Sigmoid colon (tissue), 6 donors: ENCODE measurements at regions not wholly inside any gene's neighbourhood (a gene's known extent, or its start where the extent isn't known, plus 50 kb on each side); places are given as distances from the start of the nearest gene placed in this dataset.
A peak's percentile ranks its signal among the peaks of the same experiment; 100 is the strongest.
"Not testable (repeated sequence)": the region's sequence is repeated elsewhere in the genome, so short reads cannot be mapped to it uniquely, and the experiment has no call there.

Experiments
- DNase-seq: peaks from one replicate; pipeline ENCODE4 v3.0.0-alpha.2; 2019
- H3K27ac ChIP-seq, 4 donors: fragments of 200-600 bp; sonication (generic); one replicate each; pipeline ENCODE4 v1.5.1; 2016 to 2019; ENCODE audit warnings: mild to moderate bottlenecking in 1 of 4
- H3K27me3 ChIP-seq, 3 donors: fragments of 200-600 bp; sonication (generic); one replicate each; pipeline ENCODE4 v1.5.1; 2019; ENCODE audit warnings: mild to moderate bottlenecking in 1 of 3
- H3K36me3 ChIP-seq, 4 donors: fragments of 200-600 bp; sonication (generic); one replicate each; pipeline ENCODE4 v1.5.1; 2016 to 2019
- H3K4me1 ChIP-seq, 4 donors: fragments of 200-600 bp; sonication (generic); one replicate each; pipeline ENCODE4 v1.5.1; 2017 to 2019
- H3K4me3 ChIP-seq, 4 donors: fragments of 200-600 bp; sonication (generic); one replicate each; pipeline ENCODE4 v1.5.1; 2017 to 2019; ENCODE audit warnings: mild to moderate bottlenecking in 2 of 4, moderate library complexity in 1 of 4
- H3K9me3 ChIP-seq, 4 donors: fragments of 200-600 bp in 3 of 4; sonication (generic) in 3 of 4; one replicate each; pipeline versions ENCODE4 v1.5.1 to v1.6.1; 2013 to 2019
- CTCF ChIP-seq, 4 experiments: fragments of 450-650 bp in 3 of 4; fragments of 200-600 bp in 1 of 4; IDR thresholded peaks; one replicate each; pipeline ENCODE4 v1.5.1; 2016 to 2019; ENCODE audit warnings: antibody characterized with exemption in 4 of 4, mild to moderate bottlenecking in 3 of 4, moderate library complexity in 2 of 4
- EP300 ChIP-seq, 4 donors: sonication (generic); formaldehyde crosslinking; IDR thresholded peaks; one replicate each; pipeline ENCODE4 v1.6.1; 2017; ENCODE audit warnings: antibody characterized with exemption in 4 of 4
- POLR2A ChIP-seq, 2 donors: fragments of 450-650 bp; IDR thresholded peaks; one replicate each; pipeline ENCODE4 v1.6.1; 2016; ENCODE audit warnings: antibody characterized with exemption in 2 of 2, mild to moderate bottlenecking in 2 of 2, moderate library complexity in 2 of 2
- POLR2AphosphoS5 ChIP-seq, 4 donors: sonication (generic); formaldehyde crosslinking; IDR thresholded peaks; one replicate each; pipeline ENCODE4 v1.6.1; 2017; ENCODE audit warnings: antibody characterized with exemption in 4 of 4
- WGBS, 2 donors: extraction: QIAGEN DNeasy Blood & Tissue Kit; methylation state at CpG; one replicate each; pipeline ENCODE4 v1.1.7; 2013; 5-methylcytosine and 5-hydroxymethylcytosine counted together
- intact Hi-C: fragments of 100-400 bp; cut with DNase I; formaldehyde crosslinking; loops from one replicate; pipeline ENCODE4 v1.15.1; 2023
- donor health status: healthy with polysubstance abuse.
- donor health status: healthy.

- intact Hi-C loops = loop anchor here (5.0 to 10.0 kb wide), 5 partner anchors 172 to 861 kb away; partner anchors contain the start of genes CAB39L, LPAR6, NUDT15 and SETDB2
- no peak for DNase-seq
- Histone ChIP-seq H3K36me3 (no peaks in the 10 kb centered on the region), H3K4me1 (peaks cover 0 to 33% (median 28%) of the 10 kb centered on the region in 4 donors), H3K9me3 (no peaks in the 10 kb centered on the region), H3K4me3 (no peak overlapping the region), H3K27me3 (no peaks in the 10 kb centered on the region), H3K27ac (peak overlapping the region in 1 of 4 donors; percentile 2)
- no peak for TF ChIP-seq POLR2A (IDR thresholded peaks at IDR 0.05)
- no peak for TF ChIP-seq POLR2AphosphoS5 (IDR thresholded peaks at IDR 0.05)
- no peak for TF ChIP-seq CTCF (IDR thresholded peaks at IDR 0.05)
- no peak for TF ChIP-seq EP300 (IDR thresholded peaks at IDR 0.05)
- WGBS, 2 donors = 29 to 65% methylated on average over 3 of the region's 3 CpGs
These were observed 51.0 kb upstream of the RCBTB2 start for GRCh38 chr13:48583859-48584311.

GRCh38 chr13:48585456-48585840, 52.6 kb upstream of the RCBTB2 start:
- TF ChIP-seq EP300 (IDR thresholded peaks at IDR 0.05) = no peak
- TF ChIP-seq POLR2AphosphoS5 (IDR thresholded peaks at IDR 0.05) = peak in 2 of 4 donors; percentile 46 to 50
- no peak for DNase-seq
- H3K4me1 ChIP-seq = peaks cover 0 to 29% (median 28%) of the 10 kb centered on the region in 4 donors
- H3K9me3 ChIP-seq = no peaks in the 10 kb centered on the region
- H3K27ac ChIP-seq = peak overlapping the region; percentile 17 to 61 (median 60)
- H3K27me3 ChIP-seq = no peaks in the 10 kb centered on the region
- no peaks in the 10 kb centered on the region for H3K36me3 ChIP-seq
- H3K4me3 ChIP-seq = no peak overlapping the region
- intact Hi-C loops = loop anchor here (10.0 kb wide), 3 partner anchors 251 to 859 kb away; partner anchors contain the start of genes CAB39L and SETDB2
- WGBS, 2 donors = 7 to 37% methylated on average over 2 of the region's 2 CpGs

GRCh38 chr13:48586591-48587103, 53.8 kb upstream of the RCBTB2 start:
- Histone ChIP-seq H3K9me3 (no peaks in the 10 kb centered on the region), H3K27me3 (no peaks in the 10 kb centered on the region), H3K4me1 (peaks cover 0 to 29% (median 28%) of the 10 kb centered on the region in 4 donors), H3K36me3 (no peaks in the 10 kb centered on the region), H3K27ac (peak overlapping the region in 3 of 4 donors; percentile 10 to 61 (median 60)), H3K4me3 (no peak overlapping the region)
- 8 to 25% methylated on average over 5 of the region's 5 CpGs for WGBS, 2 donors
- intact Hi-C loops = loop anchor here (10.0 kb wide), 3 partner anchors 252 to 858 kb away; partner anchors contain the start of genes CAB39L and SETDB2
- TF ChIP-seq POLR2A (IDR thresholded peaks at IDR 0.05) (no peak), POLR2AphosphoS5 (IDR thresholded peaks at IDR 0.05) (peak in 3 of 4 donors; percentile 13 to 28 (median 23))
- peak; percentile 75 for DNase-seq

GRCh38 chr13:48588120-48588519, 55.2 kb upstream of the RCBTB2 start:
- intact Hi-C loops = loop anchor here (10.0 kb wide), 3 partner anchors 253 to 857 kb away; partner anchors contain the start of genes CAB39L and SETDB2
- Histone ChIP-seq H3K27ac (no peak overlapping the region), H3K9me3 (no peaks in the 10 kb centered on the region), H3K4me3 (no peak overlapping the region), H3K4me1 (peaks cover 0 to 29% (median 28%) of the 10 kb centered on the region in 4 donors), H3K27me3 (no peaks in the 10 kb centered on the region), H3K36me3 (no peaks in the 10 kb centered on the region)
- 98 to 99% methylated on average over 2 of the region's 2 CpGs for WGBS, 2 donors
- no peak for TF ChIP-seq EP300 (IDR thresholded peaks at IDR 0.05)
- TF ChIP-seq POLR2AphosphoS5 (IDR thresholded peaks at IDR 0.05) = no peak
- no peak for TF ChIP-seq POLR2A (IDR thresholded peaks at IDR 0.05)
- no peak for TF ChIP-seq CTCF (IDR thresholded peaks at IDR 0.05)
- no peak for DNase-seq

- intact Hi-C loops = no loop called here
- WGBS, 2 donors = 56 to 73% methylated on average over 5 of the region's 5 CpGs
- TF ChIP-seq POLR2A (IDR thresholded peaks at IDR 0.05) (no peak), EP300 (IDR thresholded peaks at IDR 0.05) (no peak), CTCF (IDR thresholded peaks at IDR 0.05) (no peak), POLR2AphosphoS5 (IDR thresholded peaks at IDR 0.05) (no peak)
- no peak overlapping the region for H3K27ac ChIP-seq
- no peak for DNase-seq
- no peaks in the 10 kb centered on the region for H3K9me3 ChIP-seq
- H3K36me3 ChIP-seq = no peaks in the 10 kb centered on the region
- no peak overlapping the region for H3K4me3 ChIP-seq
- H3K27me3 ChIP-seq = no peaks in the 10 kb centered on the region
- peaks cover 0 to 16% (median 16%) of the 10 kb centered on the region in 4 donors for H3K4me1 ChIP-seq
These were observed 57.4 kb upstream of the RCBTB2 start for GRCh38 chr13:48590141-48590901.

- H3K36me3 ChIP-seq, H3K9me3 ChIP-seq, DNase-seq, H3K4me3 ChIP-seq, H3K27me3 ChIP-seq, H3K27ac ChIP-seq, intact Hi-C loops, H3K4me1 ChIP-seq: not testable (repeated sequence)
- 56 to 76% methylated on average over 12 of the region's 12 CpGs for WGBS, 2 donors
These were observed 58.4 kb upstream of the RCBTB2 start for GRCh38 chr13:48591124-48591872.
